Loucy (cell line): ENCODE measurements at regions not wholly inside any gene's neighbourhood (a gene's known extent, or its start where the extent isn't known, plus 50 kb on each side); places are given as distances from the start of the nearest gene placed in this dataset.

ENCODE experiments used
- EZH2phosphoT487 ChIP-seq: fragments of 200-600 bp; IDR thresholded peaks from 2 replicates; pipeline ENCODE4 v1.6.1; 2018; ENCODE audit warnings: antibody characterized with exemption, mild to moderate bottlenecking, moderate library complexity, borderline replicate concordance
- TF ChIP-seq, protein P1 (sequence below): fragments of 200-600 bp; sonication (generic); conservative IDR thresholded peaks from 2 replicates; pipeline ENCODE4 v1.5.1; 2014; ENCODE audit warnings: mild to moderate bottlenecking, antibody characterized with exemption, low read length

- TF ChIP-seq, protein P1, sequence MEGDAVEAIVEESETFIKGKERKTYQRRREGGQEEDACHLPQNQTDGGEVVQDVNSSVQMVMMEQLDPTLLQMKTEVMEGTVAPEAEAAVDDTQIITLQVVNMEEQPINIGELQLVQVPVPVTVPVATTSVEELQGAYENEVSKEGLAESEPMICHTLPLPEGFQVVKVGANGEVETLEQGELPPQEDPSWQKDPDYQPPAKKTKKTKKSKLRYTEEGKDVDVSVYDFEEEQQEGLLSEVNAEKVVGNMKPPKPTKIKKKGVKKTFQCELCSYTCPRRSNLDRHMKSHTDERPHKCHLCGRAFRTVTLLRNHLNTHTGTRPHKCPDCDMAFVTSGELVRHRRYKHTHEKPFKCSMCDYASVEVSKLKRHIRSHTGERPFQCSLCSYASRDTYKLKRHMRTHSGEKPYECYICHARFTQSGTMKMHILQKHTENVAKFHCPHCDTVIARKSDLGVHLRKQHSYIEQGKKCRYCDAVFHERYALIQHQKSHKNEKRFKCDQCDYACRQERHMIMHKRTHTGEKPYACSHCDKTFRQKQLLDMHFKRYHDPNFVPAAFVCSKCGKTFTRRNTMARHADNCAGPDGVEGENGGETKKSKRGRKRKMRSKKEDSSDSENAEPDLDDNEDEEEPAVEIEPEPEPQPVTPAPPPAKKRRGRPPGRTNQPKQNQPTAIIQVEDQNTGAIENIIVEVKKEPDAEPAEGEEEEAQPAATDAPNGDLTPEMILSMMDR = no peak
- TF ChIP-seq EZH2phosphoT487 = no peak
These were observed 485.1 kb upstream of the SETBP1 start for GRCh38 chr18:44195394-44196140.
